ENCODE measurements at regions not wholly inside any gene's neighbourhood (a gene's known extent, or its start where the extent isn't known, plus 50 kb on each side); places are given as distances from the start of the nearest gene placed in this dataset.

DNA sequence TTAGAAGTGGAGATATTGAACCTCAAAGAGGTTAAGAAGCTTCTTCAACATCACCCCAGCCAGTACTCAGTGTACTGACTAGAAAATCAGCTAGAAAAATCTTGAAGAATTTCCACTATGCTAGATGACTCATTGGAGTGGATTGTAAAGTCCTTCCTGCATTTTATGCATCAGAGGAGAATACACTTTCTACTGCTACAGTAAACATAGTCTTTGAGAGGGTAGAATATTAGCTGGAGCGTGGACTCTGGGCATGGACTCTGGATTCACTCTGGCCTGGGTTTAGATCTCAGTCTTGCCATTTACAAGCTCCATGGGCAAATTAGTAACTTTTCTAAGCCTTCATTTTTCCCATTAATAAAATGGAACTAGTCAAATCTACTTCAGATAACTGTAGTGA is 215.9 kb downstream of the IRS1 start:
- no peak for TF ChIP-seq SPI1 (IDR thresholded peaks at IDR 0.05; ENCODE audit: borderline replicate concordance, low read depth)
- TF ChIP-seq, protein P1, sequence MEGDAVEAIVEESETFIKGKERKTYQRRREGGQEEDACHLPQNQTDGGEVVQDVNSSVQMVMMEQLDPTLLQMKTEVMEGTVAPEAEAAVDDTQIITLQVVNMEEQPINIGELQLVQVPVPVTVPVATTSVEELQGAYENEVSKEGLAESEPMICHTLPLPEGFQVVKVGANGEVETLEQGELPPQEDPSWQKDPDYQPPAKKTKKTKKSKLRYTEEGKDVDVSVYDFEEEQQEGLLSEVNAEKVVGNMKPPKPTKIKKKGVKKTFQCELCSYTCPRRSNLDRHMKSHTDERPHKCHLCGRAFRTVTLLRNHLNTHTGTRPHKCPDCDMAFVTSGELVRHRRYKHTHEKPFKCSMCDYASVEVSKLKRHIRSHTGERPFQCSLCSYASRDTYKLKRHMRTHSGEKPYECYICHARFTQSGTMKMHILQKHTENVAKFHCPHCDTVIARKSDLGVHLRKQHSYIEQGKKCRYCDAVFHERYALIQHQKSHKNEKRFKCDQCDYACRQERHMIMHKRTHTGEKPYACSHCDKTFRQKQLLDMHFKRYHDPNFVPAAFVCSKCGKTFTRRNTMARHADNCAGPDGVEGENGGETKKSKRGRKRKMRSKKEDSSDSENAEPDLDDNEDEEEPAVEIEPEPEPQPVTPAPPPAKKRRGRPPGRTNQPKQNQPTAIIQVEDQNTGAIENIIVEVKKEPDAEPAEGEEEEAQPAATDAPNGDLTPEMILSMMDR (IDR thresholded peaks at IDR 0.05; ENCODE audit: insufficient read depth, low read length): no peak
- TF ChIP-seq, protein P2, sequence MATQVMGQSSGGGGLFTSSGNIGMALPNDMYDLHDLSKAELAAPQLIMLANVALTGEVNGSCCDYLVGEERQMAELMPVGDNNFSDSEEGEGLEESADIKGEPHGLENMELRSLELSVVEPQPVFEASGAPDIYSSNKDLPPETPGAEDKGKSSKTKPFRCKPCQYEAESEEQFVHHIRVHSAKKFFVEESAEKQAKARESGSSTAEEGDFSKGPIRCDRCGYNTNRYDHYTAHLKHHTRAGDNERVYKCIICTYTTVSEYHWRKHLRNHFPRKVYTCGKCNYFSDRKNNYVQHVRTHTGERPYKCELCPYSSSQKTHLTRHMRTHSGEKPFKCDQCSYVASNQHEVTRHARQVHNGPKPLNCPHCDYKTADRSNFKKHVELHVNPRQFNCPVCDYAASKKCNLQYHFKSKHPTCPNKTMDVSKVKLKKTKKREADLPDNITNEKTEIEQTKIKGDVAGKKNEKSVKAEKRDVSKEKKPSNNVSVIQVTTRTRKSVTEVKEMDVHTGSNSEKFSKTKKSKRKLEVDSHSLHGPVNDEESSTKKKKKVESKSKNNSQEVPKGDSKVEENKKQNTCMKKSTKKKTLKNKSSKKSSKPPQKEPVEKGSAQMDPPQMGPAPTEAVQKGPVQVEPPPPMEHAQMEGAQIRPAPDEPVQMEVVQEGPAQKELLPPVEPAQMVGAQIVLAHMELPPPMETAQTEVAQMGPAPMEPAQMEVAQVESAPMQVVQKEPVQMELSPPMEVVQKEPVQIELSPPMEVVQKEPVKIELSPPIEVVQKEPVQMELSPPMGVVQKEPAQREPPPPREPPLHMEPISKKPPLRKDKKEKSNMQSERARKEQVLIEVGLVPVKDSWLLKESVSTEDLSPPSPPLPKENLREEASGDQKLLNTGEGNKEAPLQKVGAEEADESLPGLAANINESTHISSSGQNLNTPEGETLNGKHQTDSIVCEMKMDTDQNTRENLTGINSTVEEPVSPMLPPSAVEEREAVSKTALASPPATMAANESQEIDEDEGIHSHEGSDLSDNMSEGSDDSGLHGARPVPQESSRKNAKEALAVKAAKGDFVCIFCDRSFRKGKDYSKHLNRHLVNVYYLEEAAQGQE (IDR thresholded peaks at IDR 0.05; ENCODE audit: insufficient replicate concordance, low read depth): no peak
- no peak for DNase-seq (ENCODE audit: low read depth in 1 of 2, low spot score in 1 of 2)
- Histone ChIP-seq H3K27me3 (ENCODE audit: insufficient read depth, poor library complexity, severe bottlenecking) (no peaks in the 10 kb centered on the region), H3K4me3 (replicated peaks; ENCODE audit: insufficient read depth, low read length) (no peak overlapping the region), H3K27ac (replicated peaks) (no peak overlapping the region)

DNA sequence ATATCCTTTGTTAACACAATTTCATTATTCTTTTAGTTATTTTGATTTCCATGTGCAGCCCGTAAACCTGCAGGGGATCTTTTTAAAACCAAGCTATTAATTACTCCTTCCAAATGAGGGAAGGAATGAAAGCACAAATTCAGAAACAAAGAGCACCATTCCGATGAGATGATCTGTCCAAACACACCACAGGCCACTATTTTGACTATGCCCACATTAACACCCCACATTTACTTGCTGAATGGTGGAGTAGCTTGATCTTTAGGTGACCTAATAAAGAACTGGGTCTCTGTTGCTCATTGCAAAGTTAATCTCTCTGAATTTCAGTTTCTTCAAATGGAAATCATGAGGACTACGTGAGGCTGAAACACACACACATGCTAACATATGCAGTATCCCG is 218.0 kb downstream of the IRS1 start:
- Histone ChIP-seq H3K27ac (replicated peaks) (no peak overlapping the region), H3K4me3 (replicated peaks; ENCODE audit: insufficient read depth, low read length) (no peak overlapping the region), H3K27me3 (ENCODE audit: insufficient read depth, poor library complexity, severe bottlenecking) (no peaks in the 10 kb centered on the region)
- DNase-seq (ENCODE audit: low read depth in 1 of 2, low spot score in 1 of 2): no peak
- TF ChIP-seq POLR2AphosphoS5 (IDR thresholded peaks at IDR 0.05; ENCODE audit: low read depth): no peak
- TF ChIP-seq, protein P2 (IDR thresholded peaks at IDR 0.05; ENCODE audit: insufficient replicate concordance, low read depth): no peak
- TF ChIP-seq, protein P1 (IDR thresholded peaks at IDR 0.05; ENCODE audit: insufficient read depth, low read length): no peak
- TF ChIP-seq GABPA (IDR thresholded peaks at IDR 0.05; ENCODE audit: low read depth): no peak
- TF ChIP-seq SPI1 (IDR thresholded peaks at IDR 0.05; ENCODE audit: borderline replicate concordance, low read depth): no peak

DNA sequence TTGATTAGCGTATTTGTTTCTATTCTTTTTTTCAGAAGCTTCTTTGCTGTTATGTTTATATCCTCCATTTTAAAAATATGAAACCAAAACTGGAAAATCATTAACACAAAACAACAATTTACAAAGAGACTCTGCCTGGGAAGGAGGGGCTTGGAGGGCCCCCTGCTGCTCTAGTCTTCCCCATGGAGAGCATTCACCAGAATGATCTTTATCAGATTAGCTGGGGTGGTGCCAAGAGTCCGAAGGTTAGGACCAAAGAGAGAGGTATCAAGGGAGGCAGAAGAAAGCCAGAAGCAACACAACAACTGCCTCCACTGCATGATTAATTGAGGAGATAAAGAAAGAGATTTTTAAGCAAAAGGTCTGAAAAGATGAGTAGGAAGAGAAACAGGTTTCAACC is 218.6 kb downstream of the IRS1 start:
- H3K27ac ChIP-seq (replicated peaks): no peak overlapping the region
- no peaks in the 10 kb centered on the region for H3K27me3 ChIP-seq (ENCODE audit: insufficient read depth, poor library complexity, severe bottlenecking)
- TF ChIP-seq SPI1 (IDR thresholded peaks at IDR 0.05; ENCODE audit: borderline replicate concordance, low read depth): no peak
- TF ChIP-seq, protein P2 (IDR thresholded peaks at IDR 0.05; ENCODE audit: insufficient replicate concordance, low read depth): no peak
- no peak for TF ChIP-seq POLR2AphosphoS5 (IDR thresholded peaks at IDR 0.05; ENCODE audit: low read depth)
- no peak for TF ChIP-seq GABPA (IDR thresholded peaks at IDR 0.05; ENCODE audit: low read depth)
- TF ChIP-seq, protein P1 (IDR thresholded peaks at IDR 0.05; ENCODE audit: insufficient read depth, low read length): no peak
- H3K4me3 ChIP-seq (replicated peaks; ENCODE audit: insufficient read depth, low read length): no peak overlapping the region
- DNase-seq (ENCODE audit: low read depth in 1 of 2, low spot score in 1 of 2): no peak
